GM21723 (cell line): ENCODE measurements at regions not wholly inside any gene's neighbourhood (a gene's known extent, or its start where the extent isn't known, plus 50 kb on each side); places are given as distances from the start of the nearest gene placed in this dataset.

ENCODE experiments used
- ATAC-seq: cut with Tn5 transposase; IDR thresholded peaks from one replicate; pipeline ENCODE4 v1.9.1; 2021; ENCODE audit warnings: mild to moderate bottlenecking, moderate library complexity; ENCODE audit not compliant: unreplicated experiment

GRCh38 chr15:35911052-35911777 is 365.2 kb upstream of the DPH6 start:
- ATAC-seq = no peak

GRCh38 chr15:35912196-35912595 is 366.2 kb upstream of the DPH6 start:
- no peak for ATAC-seq

GRCh38 chr15:35914573-35914972 is 368.6 kb upstream of the DPH6 start:
- no peak for ATAC-seq

- no peak for ATAC-seq
These were observed 375.1 kb upstream of the DPH6 start for GRCh38 chr15:35921046-35921445.

GRCh38 chr15:35925275-35926006 is 379.5 kb upstream of the DPH6 start:
- no peak for ATAC-seq

- ATAC-seq = no peak
These were observed 380.0 kb upstream of the DPH6 start for GRCh38 chr15:35926007-35926380.

- ATAC-seq = no peak
These were observed 382.9 kb upstream of the DPH6 start for GRCh38 chr15:35928847-35929246.

- peak; percentile 71 for ATAC-seq
These were observed 383.9 kb upstream of the DPH6 start for GRCh38 chr15:35929740-35930444.

- no peak for ATAC-seq
These were observed 385.9 kb upstream of the DPH6 start for GRCh38 chr15:35931799-35932341.

- ATAC-seq = no peak
These were observed 386.6 kb upstream of the DPH6 start for GRCh38 chr15:35932531-35932930.

GRCh38 chr15:35933531-35933930 is 387.6 kb upstream of the DPH6 start:
- ATAC-seq = no peak

GRCh38 chr15:35934383-35935049 is 388.6 kb upstream of the DPH6 start:
- ATAC-seq = no peak

- ATAC-seq = no peak
These were observed 390.3 kb upstream of the DPH6 start for GRCh38 chr15:35936284-35936683.

- ATAC-seq = no peak
These were observed 391.4 kb upstream of the DPH6 start for GRCh38 chr15:35937380-35937779.

GRCh38 chr15:35944945-35945585 is 399.1 kb upstream of the DPH6 start:
- ATAC-seq = no peak

GRCh38 chr15:35953424-35953823 is 407.5 kb upstream of the DPH6 start:
- no peak for ATAC-seq

- no peak for ATAC-seq
These were observed 410.1 kb upstream of the DPH6 start for GRCh38 chr15:35956056-35956455.

GRCh38 chr15:35958021-35958420 is 412.1 kb upstream of the DPH6 start:
- ATAC-seq = no peak

- ATAC-seq = no peak
These were observed 413.0 kb upstream of the DPH6 start for GRCh38 chr15:35958975-35959374.

- ATAC-seq = no peak
These were observed 417.4 kb upstream of the DPH6 start for GRCh38 chr15:35963326-35963725.

- no peak for ATAC-seq
These were observed 420.8 kb upstream of the DPH6 start for GRCh38 chr15:35966781-35967180.
